CD14-positive monocyte (primary cell): ENCODE measurements at regions not wholly inside any gene's neighbourhood (a gene's known extent, or its start where the extent isn't known, plus 50 kb on each side); places are given as distances from the start of the nearest gene placed in this dataset.

Source experiments
- DNase-seq, 3 donors: peaks; one replicate each; pipeline ENCODE4 v3.0.0-alpha.2; 2011 to 2022
- H2AFZ ChIP-seq: 2 replicates; pipeline ENCODE4 v1.6.0; 2012; ENCODE audit warnings: mild to moderate bottlenecking, low read depth, low read length, inconsistent platforms; ENCODE audit not compliant: insufficient read depth, poor library complexity, severe bottlenecking
- H3K27ac ChIP-seq, 2 donors: 1 replicate in 1 of 2; 2 replicates in 1 of 2; pipeline ENCODE4 v1.5.1; 2012 to 2013; ENCODE audit warnings: low read length in 2 of 2, control low read depth in 1 of 2, inconsistent platforms in 1 of 2, low read depth in 1 of 2, mild to moderate bottlenecking in 1 of 2
- H3K27me3 ChIP-seq, 2 donors: one replicate each; pipeline versions ENCODE4 v1.6.0 to v1.6.1; 2011 to 2013; ENCODE audit warnings: low read length in 2 of 2; ENCODE audit not compliant: control insufficient read depth in 2 of 2, insufficient read depth in 2 of 2
- H3K36me3 ChIP-seq, 2 donors: replicated peaks in 1 of 2; 1 replicate in 1 of 2; 2 replicates in 1 of 2; pipeline versions ENCODE4 v1.5.1 to v1.6.1; 2012 to 2013; ENCODE audit warnings: low read length in 2 of 2, control low read depth in 1 of 2, inconsistent platforms in 1 of 2, mild to moderate bottlenecking in 1 of 2; ENCODE audit not compliant: insufficient read depth in 2 of 2, control insufficient read depth in 1 of 2
- H3K4me1 ChIP-seq, 2 donors: 1 replicate in 1 of 2; 2 replicates in 1 of 2; pipeline versions ENCODE4 v1.5.1 to v1.6.1; 2012 to 2013; ENCODE audit warnings: low read length in 2 of 2, control low read depth in 1 of 2, inconsistent platforms in 1 of 2, mild to moderate bottlenecking in 1 of 2, moderate library complexity in 1 of 2; ENCODE audit not compliant: insufficient read depth in 2 of 2, control insufficient read depth in 1 of 2
- H3K4me2 ChIP-seq: replicated peaks from 2 replicates; pipeline ENCODE3; 2012; ENCODE audit warnings: low read length, moderate library complexity, mild to moderate bottlenecking; ENCODE audit not compliant: poor library complexity, severe bottlenecking; ENCODE audit errors: extremely low read depth
- H3K4me3 ChIP-seq, 3 experiments: fragments of 200-600 bp in 1 of 3; sonication (generic) in 1 of 3; replicated peaks in 1 of 3; 1 replicate in 2 of 3; 2 replicates in 1 of 3; pipeline ENCODE4 v1.5.1; 2011 to 2013; ENCODE audit warnings: low read length in 3 of 3, mild to moderate bottlenecking in 3 of 3, control low read depth in 2 of 3, low read depth in 2 of 3, inconsistent platforms in 1 of 3, moderate library complexity in 1 of 3
- H3K79me2 ChIP-seq: 2 replicates; pipeline ENCODE4 v1.6.0; 2012; ENCODE audit warnings: mild to moderate bottlenecking, control low read depth, inconsistent platforms, low read length, moderate library complexity; ENCODE audit not compliant: insufficient read depth
- H3K9ac ChIP-seq: 2 replicates; pipeline ENCODE4 v1.6.0; 2017; ENCODE audit warnings: low read length, mild to moderate bottlenecking; ENCODE audit not compliant: insufficient read depth, poor library complexity, severe bottlenecking
- H3K9me3 ChIP-seq, 2 donors: replicated peaks in 1 of 2; 1 replicate in 1 of 2; 2 replicates in 1 of 2; pipeline versions ENCODE4 v1.5.1 to v1.6.1; 2012 to 2013; ENCODE audit warnings: low read length in 2 of 2, control low read depth in 1 of 2; ENCODE audit not compliant: control insufficient read depth in 1 of 2, insufficient read depth in 1 of 2
- H4K20me1 ChIP-seq: 2 replicates; pipeline ENCODE4 v1.6.0; 2012; ENCODE audit warnings: mild to moderate bottlenecking, low read length, control low read depth, moderate library complexity; ENCODE audit not compliant: insufficient read depth
- H3K27ac Mint-ChIP-seq, 7 donors: one replicate each; pipeline ENCODE4 v1.8.0; 2020; ENCODE audit warnings: mild to moderate bottlenecking in 7 of 7, mixed read lengths in 7 of 7, moderate library complexity in 6 of 7, inconsistent platforms in 2 of 7
- H3K27me3 Mint-ChIP-seq, 3 donors: one replicate each; pipeline ENCODE4 v1.8.0; 2021 to 2022; ENCODE audit warnings: low read depth in 3 of 3, mild to moderate bottlenecking in 3 of 3, mixed read lengths in 3 of 3, moderate library complexity in 3 of 3, inconsistent platforms in 1 of 3
- H3K36me3 Mint-ChIP-seq, 2 donors: one replicate each; pipeline ENCODE4 v1.8.0; 2020; ENCODE audit warnings: mixed read lengths in 2 of 2, inconsistent platforms in 1 of 2, mild to moderate bottlenecking in 1 of 2
- H3K4me1 Mint-ChIP-seq: one replicate; pipeline ENCODE4 v1.8.0; 2020; ENCODE audit warnings: mild to moderate bottlenecking, mixed read lengths
- H3K4me3 Mint-ChIP-seq, 2 donors: one replicate each; pipeline ENCODE4 v1.8.0; 2020; ENCODE audit warnings: mild to moderate bottlenecking in 2 of 2, mixed read lengths in 2 of 2, moderate library complexity in 1 of 2
- H3K9me3 Mint-ChIP-seq, 7 donors: one replicate each; pipeline ENCODE4 v1.8.0; 2020 to 2022; ENCODE audit warnings: mixed read lengths in 7 of 7, mild to moderate bottlenecking in 6 of 7, moderate library complexity in 6 of 7, inconsistent platforms in 2 of 7
- CTCF ChIP-seq: fragments of 200-600 bp; IDR thresholded peaks from one replicate; pipeline ENCODE4 v1.8.0; 2022; ENCODE audit warnings: antibody characterized with exemption, mild to moderate bottlenecking
- WGBS: methylation state at CpG from one replicate; pipeline ENCODE4 v1.1.5; 2013; ENCODE audit warnings: missing lambda C conversion rate; ENCODE audit not compliant: insufficient coverage; 5-methylcytosine and 5-hydroxymethylcytosine counted together
- intact Hi-C, 2 donors: fragments of 100-400 bp; cut with micrococcal nuclease; formaldehyde crosslinking; loops; one replicate each; pipeline versions ENCODE4 v1.15.0 to v1.15.1; 2023

GRCh38 chr17:11177340-11177739 lies 63.7 kb upstream of the SHISA6 start:
- Histone ChIP-seq H3K4me3 (no peak overlapping the region), H3K4me2 (no peak overlapping the region), H3K36me3 (no peaks in the 10 kb centered on the region), H3K79me2 (no peaks in the 10 kb centered on the region), H3K9me3 (peaks cover 4 to 8% of the 10 kb centered on the region in 2 donors), H3K9ac (no peak overlapping the region), H4K20me1 (no peaks in the 10 kb centered on the region), H3K27ac (no peak overlapping the region), H3K4me1 (no peaks in the 10 kb centered on the region), H3K27me3 (no peaks in the 10 kb centered on the region), H2AFZ (no peak overlapping the region)
- 80% methylated on average over 1 of the region's 1 CpG for WGBS
- no peak for TF ChIP-seq CTCF
- H3K9me3 Mint-ChIP-seq, result peaks cover 0 to 14% (median 7%) of the 10 kb centered on the region in 7 donors
- no peaks in the 10 kb centered on the region for H3K36me3 Mint-ChIP-seq
- peaks cover 0 to 3% (median 2%) of the 10 kb centered on the region in 3 donors for H3K27me3 Mint-ChIP-seq
- DNase-seq, result no peak
- H3K4me3 Mint-ChIP-seq, result no peak overlapping the region
- no peaks in the 10 kb centered on the region for H3K4me1 Mint-ChIP-seq
- intact Hi-C loops, result no loop called here
- no peak overlapping the region for H3K27ac Mint-ChIP-seq

- TF ChIP-seq CTCF, result no peak
- Mint-ChIP-seq H3K27ac (no peak overlapping the region), H3K4me3 (no peak overlapping the region), H3K4me1 (no peaks in the 10 kb centered on the region), H3K27me3 (peaks cover 1 to 3% (median 2%) of the 10 kb centered on the region in 3 donors), H3K36me3 (no peaks in the 10 kb centered on the region), H3K9me3 (peaks cover 1 to 17% (median 11%) of the 10 kb centered on the region in 7 donors)
- Histone ChIP-seq H3K36me3 (no peaks in the 10 kb centered on the region), H3K79me2 (no peaks in the 10 kb centered on the region), H3K9me3 (peaks cover under 1 to 10% of the 10 kb centered on the region in 2 donors), H3K27me3 (no peaks in the 10 kb centered on the region), H3K4me3 (no peak overlapping the region), H2AFZ (no peak overlapping the region), H3K4me2 (no peak overlapping the region), H3K4me1 (no peaks in the 10 kb centered on the region), H3K27ac (no peak overlapping the region), H4K20me1 (no peaks in the 10 kb centered on the region), H3K9ac (no peak overlapping the region)
- intact Hi-C loops, result no loop called here
- 100% methylated on average over 2 of the region's 7 CpGs for WGBS
- no peak for DNase-seq
Measured at GRCh38 chr17:11176549-11176948, 64.5 kb upstream of the SHISA6 start.
